Natural killer cell (primary cell): ENCODE measurements at regions not wholly inside any gene's neighbourhood (a gene's known extent, or its start where the extent isn't known, plus 50 kb on each side); places are given as distances from the start of the nearest gene placed in this dataset.

ENCODE experiments used
- ATAC-seq, 3 donors: fragments of 150-1000 bp in 2 of 3; fragments of 200-7000 bp in 1 of 3; cut with Tn5 transposase; 1 replicate in 1 of 3; 2 replicates in 2 of 3; pipeline ENCODE4 v1.10.0; 2021; ENCODE audit warnings: mild to moderate bottlenecking in 2 of 3, moderate library complexity in 2 of 3
- DNase-seq, 2 donors: peaks; one replicate each; pipeline versions ENCODE4 v3.0.0 to v3.0.0-alpha.2; 2013 to 2021; ENCODE audit warnings: mixed read lengths in 1 of 2
- H3K27ac ChIP-seq: one replicate; pipeline ENCODE4 v1.5.1; 2013; ENCODE audit warnings: mild to moderate bottlenecking, low read length
- H3K27me3 ChIP-seq: one replicate; pipeline ENCODE4 v1.6.1; 2013; ENCODE audit warnings: low read length; ENCODE audit not compliant: control insufficient read depth, insufficient read depth
- H3K36me3 ChIP-seq: one replicate; pipeline ENCODE4 v1.6.1; 2013; ENCODE audit warnings: low read length; ENCODE audit not compliant: control insufficient read depth, insufficient read depth
- H3K4me1 ChIP-seq: one replicate; pipeline ENCODE4 v1.6.1; 2013; ENCODE audit warnings: low read length; ENCODE audit not compliant: control insufficient read depth, insufficient read depth
- H3K4me3 ChIP-seq: one replicate; pipeline ENCODE4 v1.5.1; 2013; ENCODE audit warnings: low read length
- H3K9me3 ChIP-seq: one replicate; pipeline ENCODE4 v1.6.1; 2013; ENCODE audit warnings: low read length; ENCODE audit not compliant: control insufficient read depth, insufficient read depth
- H3K27ac Mint-ChIP-seq, 2 donors: one replicate each; pipeline ENCODE4 v1.8.0; 2022; ENCODE audit warnings: mild to moderate bottlenecking in 2 of 2, mixed read lengths in 2 of 2, moderate library complexity in 1 of 2
- H3K27me3 Mint-ChIP-seq, 2 donors: one replicate each; pipeline ENCODE4 v1.8.0; 2022; ENCODE audit warnings: low read depth in 2 of 2, mixed read lengths in 2 of 2
- H3K36me3 Mint-ChIP-seq: one replicate; pipeline ENCODE4 v1.8.0; 2022; ENCODE audit warnings: mixed read lengths
- H3K4me1 Mint-ChIP-seq, 2 donors: one replicate each; pipeline ENCODE4 v1.8.0; 2022; ENCODE audit warnings: mixed read lengths in 2 of 2
- H3K4me3 Mint-ChIP-seq: one replicate; pipeline ENCODE4 v1.8.0; 2022; ENCODE audit warnings: mild to moderate bottlenecking, moderate library complexity, mixed read lengths
- H3K9me3 Mint-ChIP-seq, 2 donors: one replicate each; pipeline ENCODE4 v1.8.0; 2022; ENCODE audit warnings: mixed read lengths in 2 of 2
- CTCF ChIP-seq: fragments of 200-600 bp; IDR thresholded peaks from one replicate; pipeline ENCODE4 v1.8.0; 2022; ENCODE audit warnings: antibody characterized with exemption
- WGBS: methylation state at CpG from one replicate; pipeline ENCODE4 v1.1.7; 2013; ENCODE audit warnings: missing lambda C conversion rate; ENCODE audit not compliant: insufficient coverage; 5-methylcytosine and 5-hydroxymethylcytosine counted together
- intact Hi-C: fragments of 100-400 bp; cut with micrococcal nuclease; formaldehyde crosslinking; loops from one replicate; pipeline ENCODE4 v1.14.2; 2022

- Mint-ChIP-seq H3K27me3 (peaks cover 27 to 33% of the 10 kb centered on the region in 2 donors), H3K27ac (no peak overlapping the region), H3K9me3 (no peaks in the 10 kb centered on the region), H3K36me3 (no peaks in the 10 kb centered on the region), H3K4me1 (peaks cover 0 to 5% of the 10 kb centered on the region in 2 donors), H3K4me3 (no peak overlapping the region)
- no peak for DNase-seq
- ATAC-seq = no peak
- H3K27ac ChIP-seq = no peak overlapping the region
- no peak for TF ChIP-seq CTCF
- H3K27me3 ChIP-seq = no peaks in the 10 kb centered on the region
- no peaks in the 10 kb centered on the region for H3K36me3 ChIP-seq
- no peak overlapping the region for H3K4me3 ChIP-seq
- H3K9me3 ChIP-seq = no peaks in the 10 kb centered on the region
- intact Hi-C loops = no loop called here
- 15% methylated on average over 56 of the region's 56 CpGs for WGBS
- no peaks in the 10 kb centered on the region for H3K4me1 ChIP-seq
Observed at GRCh38 chr22:27614006-27614649, 187.4 kb downstream of the MN1 start.

- no peak for TF ChIP-seq CTCF
- Histone ChIP-seq H3K4me3 (no peak overlapping the region), H3K27me3 (no peaks in the 10 kb centered on the region), H3K9me3 (no peaks in the 10 kb centered on the region), H3K36me3 (no peaks in the 10 kb centered on the region), H3K4me1 (no peaks in the 10 kb centered on the region), H3K27ac (no peak overlapping the region)
- no peak for ATAC-seq
- intact Hi-C loops = no loop called here
- Mint-ChIP-seq H3K9me3 (no peaks in the 10 kb centered on the region), H3K4me3 (no peak overlapping the region), H3K27me3 (peaks cover 27 to 33% of the 10 kb centered on the region in 2 donors), H3K4me1 (peaks cover 0 to 5% of the 10 kb centered on the region in 2 donors), H3K36me3 (no peaks in the 10 kb centered on the region), H3K27ac (no peak overlapping the region)
- 75% methylated on average over 10 of the region's 10 CpGs for WGBS
- DNase-seq = no peak
Observed at GRCh38 chr22:27614650-27615007, 186.9 kb downstream of the MN1 start.

GRCh38 chr22:27615408-27615807, 186.1 kb downstream of the MN1 start:
- Histone ChIP-seq H3K36me3 (no peaks in the 10 kb centered on the region), H3K27ac (no peak overlapping the region), H3K4me1 (no peaks in the 10 kb centered on the region), H3K9me3 (no peaks in the 10 kb centered on the region), H3K27me3 (no peaks in the 10 kb centered on the region), H3K4me3 (no peak overlapping the region)
- no peak for TF ChIP-seq CTCF
- ATAC-seq (no peak), DNase-seq (no peak)
- peaks cover 0 to 5% of the 10 kb centered on the region in 2 donors for H3K4me1 Mint-ChIP-seq
- peaks cover 27 to 33% of the 10 kb centered on the region in 2 donors for H3K27me3 Mint-ChIP-seq
- no peak overlapping the region for H3K27ac Mint-ChIP-seq
- H3K36me3 Mint-ChIP-seq = no peaks in the 10 kb centered on the region
- 82% methylated on average over 11 of the region's 12 CpGs for WGBS
- no peak overlapping the region for H3K4me3 Mint-ChIP-seq
- H3K9me3 Mint-ChIP-seq = no peaks in the 10 kb centered on the region
- intact Hi-C loops = no loop called here

GRCh38 chr22:27616033-27616432, 185.5 kb downstream of the MN1 start:
- H3K4me1 ChIP-seq = no peaks in the 10 kb centered on the region
- Mint-ChIP-seq H3K4me1 (peaks cover 0 to 5% of the 10 kb centered on the region in 2 donors), H3K27me3 (peaks cover 24 to 33% of the 10 kb centered on the region in 2 donors), H3K9me3 (no peaks in the 10 kb centered on the region), H3K36me3 (no peaks in the 10 kb centered on the region), H3K27ac (no peak overlapping the region), H3K4me3 (no peak overlapping the region)
- no peaks in the 10 kb centered on the region for H3K27me3 ChIP-seq
- 78% methylated on average over 3 of the region's 3 CpGs for WGBS
- ATAC-seq = no peak
- DNase-seq = no peak
- no peaks in the 10 kb centered on the region for H3K9me3 ChIP-seq
- no peaks in the 10 kb centered on the region for H3K36me3 ChIP-seq
- TF ChIP-seq CTCF = no peak
- no peak overlapping the region for H3K4me3 ChIP-seq
- no peak overlapping the region for H3K27ac ChIP-seq
- intact Hi-C loops = no loop called here
